Adrenal gland (tissue), 9 donors: ENCODE measurements at regions not wholly inside any gene's neighbourhood (a gene's known extent, or its start where the extent isn't known, plus 50 kb on each side); places are given as distances from the start of the nearest gene placed in this dataset.
A peak's percentile ranks its signal among the peaks of the same experiment; 100 is the strongest.

Source experiments
- DNase-seq, 7 donors: peaks; one replicate each; pipeline ENCODE4 v3.0.0-alpha.2; 2019 to 2020
- H3K27ac ChIP-seq, 5 donors: fragments of 200-600 bp; sonication (generic) in 4 of 5; 1 replicate in 3 of 5; 2 replicates in 2 of 5; pipeline versions ENCODE4 v1.5.1 to v1.8.0; 2016 to 2020; ENCODE audit warnings: mild to moderate bottlenecking in 1 of 5
- H3K27me3 ChIP-seq: fragments of 200-600 bp; 2 replicates; pipeline ENCODE4 v1.8.0; 2021
- H3K36me3 ChIP-seq, 2 donors: fragments of 200-600 bp; replicated peaks in 1 of 2; 1 replicate in 1 of 2; 2 replicates in 1 of 2; pipeline versions ENCODE4 v1.5.1 to v1.8.0; 2018 to 2022
- H3K4me1 ChIP-seq, 2 donors: fragments of 200-600 bp; replicated peaks in 1 of 2; 1 replicate in 1 of 2; 2 replicates in 1 of 2; pipeline versions ENCODE4 v1.5.1 to v1.8.0; 2018 to 2021
- H3K4me3 ChIP-seq, 4 donors: fragments of 200-600 bp; sonication (generic) in 3 of 4; one replicate each; pipeline ENCODE4 v1.5.1; 2016 to 2018
- H3K9me3 ChIP-seq, 3 donors: fragments of 200-600 bp; sonication (generic) in 1 of 3; replicated peaks in 1 of 3; 1 replicate in 2 of 3; 2 replicates in 1 of 3; pipeline versions ENCODE4 v1.5.1 to v1.8.0; 2016 to 2021
- POLR2A ChIP-seq, 2 donors: fragments of 450-650 bp; IDR thresholded peaks; one replicate each; pipeline ENCODE4 v1.6.1; 2017; ENCODE audit warnings: antibody characterized with exemption in 2 of 2, mild to moderate bottlenecking in 2 of 2, moderate library complexity in 1 of 2
- WGBS, 4 donors: extraction: QIAGEN DNeasy Blood & Tissue Kit in 2 of 4; methylation state at CpG; one replicate each; pipeline versions ENCODE4 v1.1.5 to v1.1.7; 2013 to 2017; 5-methylcytosine and 5-hydroxymethylcytosine counted together
- intact Hi-C, 2 donors: fragments of 100-400 bp; cut with DNase I; formaldehyde crosslinking; loops; one replicate each; pipeline versions ENCODE4 v1.14.1 to v1.15.0; 2022 to 2023
- small RNA-seq, 2 donors: library from RNA; depleted of rRNA; stranded (forward); fragments of <200 nt; gene quantifications; one replicate each; pipeline ENCODE3, GENCODE V24; 2016
- TF ChIP-seq, protein P1 (sequence below), 6 experiments: fragments of 450-650 bp in 4 of 6; fragments of 200-600 bp in 2 of 6; sonication (generic) in 1 of 6; IDR thresholded peaks; 1 replicate in 5 of 6; 2 replicates in 1 of 6; pipeline versions ENCODE4 v1.5.1 to v1.8.0; 2016 to 2021; ENCODE audit warnings: antibody characterized with exemption in 6 of 6, mild to moderate bottlenecking in 2 of 6, moderate library complexity in 1 of 6
- donor health status: healthy with polysubstance abuse.
- donor health status: Bipolar disorder and iron deficiency.
- donor health status: DM: yes; HTN: yes; CAD: no.
- donor health status: DM: no; HTN: no; CAD: no.
- donor health status: DM: no; HTN: no; CAD: no.

DNA sequence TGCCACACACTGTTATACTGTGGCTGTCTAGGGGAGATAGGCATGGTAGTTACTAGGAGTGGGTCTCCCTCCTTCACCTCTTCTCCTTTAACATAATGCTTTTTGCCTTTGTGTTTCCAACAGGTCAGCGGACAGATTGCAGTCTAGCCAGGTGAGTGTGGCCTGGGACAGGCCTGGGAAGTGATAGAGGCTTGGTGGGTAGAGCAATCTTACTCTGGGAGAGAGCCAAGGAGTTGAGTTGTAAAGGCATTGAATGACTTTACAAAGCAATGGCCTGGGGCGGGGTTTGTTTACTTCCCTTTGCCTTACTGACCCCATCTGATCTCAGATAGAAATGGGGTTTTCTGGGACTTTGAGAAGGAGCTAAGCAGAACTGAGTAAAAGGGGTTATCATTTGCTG lies 51.0 kb upstream of the IKBKE start:
- Histone ChIP-seq H3K9me3 (no peaks in the 10 kb centered on the region), H3K27ac (no peak overlapping the region), H3K4me1 (peaks cover 0 to 14% of the 10 kb centered on the region in 2 donors), H3K27me3 (no peaks in the 10 kb centered on the region), H3K36me3 (peaks cover 0 to 56% of the 10 kb centered on the region in 2 donors), H3K4me3 (no peak overlapping the region)
- 83 to 97% (median 91%) methylated on average over 2 of the region's 2 CpGs for WGBS, 4 donors
- intact Hi-C loops, result no loop called here
- no peak for DNase-seq
- TF ChIP-seq POLR2A (IDR thresholded peaks at IDR 0.05), result no peak
- TF ChIP-seq, protein P1, sequence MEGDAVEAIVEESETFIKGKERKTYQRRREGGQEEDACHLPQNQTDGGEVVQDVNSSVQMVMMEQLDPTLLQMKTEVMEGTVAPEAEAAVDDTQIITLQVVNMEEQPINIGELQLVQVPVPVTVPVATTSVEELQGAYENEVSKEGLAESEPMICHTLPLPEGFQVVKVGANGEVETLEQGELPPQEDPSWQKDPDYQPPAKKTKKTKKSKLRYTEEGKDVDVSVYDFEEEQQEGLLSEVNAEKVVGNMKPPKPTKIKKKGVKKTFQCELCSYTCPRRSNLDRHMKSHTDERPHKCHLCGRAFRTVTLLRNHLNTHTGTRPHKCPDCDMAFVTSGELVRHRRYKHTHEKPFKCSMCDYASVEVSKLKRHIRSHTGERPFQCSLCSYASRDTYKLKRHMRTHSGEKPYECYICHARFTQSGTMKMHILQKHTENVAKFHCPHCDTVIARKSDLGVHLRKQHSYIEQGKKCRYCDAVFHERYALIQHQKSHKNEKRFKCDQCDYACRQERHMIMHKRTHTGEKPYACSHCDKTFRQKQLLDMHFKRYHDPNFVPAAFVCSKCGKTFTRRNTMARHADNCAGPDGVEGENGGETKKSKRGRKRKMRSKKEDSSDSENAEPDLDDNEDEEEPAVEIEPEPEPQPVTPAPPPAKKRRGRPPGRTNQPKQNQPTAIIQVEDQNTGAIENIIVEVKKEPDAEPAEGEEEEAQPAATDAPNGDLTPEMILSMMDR (IDR thresholded peaks at IDR 0.05), result no peak

DNA sequence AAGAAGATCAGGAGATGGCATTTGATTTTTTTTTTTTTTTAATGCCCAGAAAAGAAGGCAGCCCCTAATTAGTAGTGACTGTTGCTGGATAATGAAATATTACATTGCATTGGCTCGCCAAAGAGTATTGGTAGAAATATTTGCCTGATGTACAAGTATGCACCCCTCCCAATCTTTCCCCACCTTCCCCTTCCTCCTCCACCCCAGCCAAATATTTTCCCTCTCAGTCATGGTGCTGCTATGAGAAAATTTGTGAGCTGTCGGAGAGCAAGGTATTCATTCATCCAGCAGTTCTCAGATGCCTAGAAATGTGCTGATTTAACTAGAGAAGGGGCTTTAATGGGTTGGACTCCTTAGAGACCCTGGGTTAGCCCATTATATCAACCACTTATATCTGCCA lies 50.5 kb upstream of the IKBKE start:
- 89 to 100% (median 92%) methylated on average over 2 of the region's 2 CpGs for WGBS, 4 donors
- intact Hi-C loops, result no loop called here
- Histone ChIP-seq H3K27ac (no peak overlapping the region), H3K27me3 (no peaks in the 10 kb centered on the region), H3K4me3 (no peak overlapping the region), H3K36me3 (peaks cover 0 to 60% of the 10 kb centered on the region in 2 donors), H3K9me3 (no peaks in the 10 kb centered on the region), H3K4me1 (peaks cover 0 to 14% of the 10 kb centered on the region in 2 donors)
- TF ChIP-seq POLR2A (IDR thresholded peaks at IDR 0.05), result no peak
- TF ChIP-seq, protein P1 (IDR thresholded peaks at IDR 0.05), result no peak
- no peak for DNase-seq

DNA sequence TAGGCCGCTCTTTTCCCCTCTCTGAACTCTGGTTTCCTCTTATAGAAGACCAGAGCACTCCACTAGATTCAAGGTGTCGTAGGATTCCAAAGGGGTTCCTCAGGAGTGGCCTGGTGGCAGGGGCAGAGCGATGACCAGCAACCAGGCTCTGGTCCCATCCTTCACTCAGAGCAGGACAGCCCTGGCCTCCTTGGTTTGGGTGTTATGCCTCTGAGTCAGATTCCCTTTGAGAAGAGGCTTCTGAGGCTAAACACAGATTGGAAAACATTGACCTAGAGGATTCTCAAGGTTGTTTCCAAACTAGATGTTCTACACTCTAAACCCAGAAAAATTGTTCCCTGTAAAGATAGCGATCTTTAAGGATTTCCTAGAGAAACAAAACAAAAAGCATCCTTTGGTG lies 49.8 kb upstream of the IKBKE start:
- peaks cover 0 to 63% of the 10 kb centered on the region in 2 donors for H3K36me3 ChIP-seq
- DNase-seq, result peak in 4 of 7 donors; percentile 17 to 24 (median 21)
- 72 to 86% (median 74%) methylated on average over 4 of the region's 4 CpGs for WGBS, 4 donors
- TF ChIP-seq POLR2A (IDR thresholded peaks at IDR 0.05), result no peak
- TF ChIP-seq, protein P1 (IDR thresholded peaks at IDR 0.05), result no peak
- H3K4me1 ChIP-seq, result peaks cover 0 to 14% of the 10 kb centered on the region in 2 donors
- intact Hi-C loops, result no loop called here
- H3K9me3 ChIP-seq, result no peaks in the 10 kb centered on the region
- H3K27me3 ChIP-seq, result no peaks in the 10 kb centered on the region
- no peak overlapping the region for H3K4me3 ChIP-seq
- no peak overlapping the region for H3K27ac ChIP-seq

Small RNA genes lying in the stretch of these regions (small RNA-seq; reads per million reads assigned to genes)
- gene AC244023.1, result 0 reads per million in 2 donors
